NOMO-1 treated with DMSO at 0.1 percent for 48 hours (cell line): ENCODE measurements at regions not wholly inside any gene's neighbourhood (a gene's known extent, or its start where the extent isn't known, plus 50 kb on each side); places are given as distances from the start of the nearest gene placed in this dataset.
A peak's percentile ranks its signal among the peaks of the same experiment; 100 is the strongest.

Source experiments
- DNase-seq: peaks from one replicate; lab custom pipeline; 2025; ENCODE audit not compliant: unreplicated experiment; lab: John Stamatoyannopoulos, UW

GRCh38 chr13:110965038-110965754, 50.3 kb upstream of the ANKRD10 start:
- peak; percentile 67 for DNase-seq
